Hepatocyte (in vitro differentiated cells): ENCODE measurements at regions not wholly inside any gene's neighbourhood (a gene's known extent, or its start where the extent isn't known, plus 50 kb on each side); places are given as distances from the start of the nearest gene placed in this dataset.

ENCODE experiments used
- DNase-seq: peaks from one replicate; pipeline ENCODE4 v3.0.0-alpha.2; 2016; ENCODE audit warnings: low spot score
- H2AFZ ChIP-seq: fragments of 200-600 bp; sonication (generic); 2 replicates; pipeline ENCODE4 v1.6.0; 2016; ENCODE audit warnings: antibody characterized with exemption, mild to moderate bottlenecking
- H3K27ac ChIP-seq: fragments of 200-600 bp; sonication (generic); 2 replicates; pipeline ENCODE4 v1.5.1; 2016; ENCODE audit warnings: mild to moderate bottlenecking
- H3K27me3 ChIP-seq: fragments of 200-600 bp; sonication (generic); 2 replicates; pipeline ENCODE4 v1.6.1; 2016
- H3K36me3 ChIP-seq: fragments of 200-600 bp; sonication (generic); replicated peaks from 2 replicates; pipeline ENCODE4 v1.5.1; 2016; ENCODE audit warnings: low read depth; ENCODE audit not compliant: insufficient read depth
- H3K4me1 ChIP-seq: fragments of 200-600 bp; sonication (generic); 2 replicates; pipeline ENCODE4 v1.5.1; 2016; ENCODE audit warnings: mild to moderate bottlenecking, moderate library complexity; ENCODE audit not compliant: insufficient read depth
- H3K4me2 ChIP-seq: fragments of 200-600 bp; sonication (generic); 2 replicates; pipeline ENCODE4 v1.6.0; 2016
- H3K4me3 ChIP-seq: fragments of 200-600 bp; sonication (generic); 2 replicates; pipeline ENCODE4 v1.5.1; 2016; ENCODE audit warnings: mild to moderate bottlenecking
- H3K79me2 ChIP-seq: fragments of 200-600 bp; sonication (generic); 2 replicates; pipeline ENCODE4 v1.6.0; 2017; ENCODE audit warnings: mild to moderate bottlenecking
- H3K9me2 ChIP-seq: fragments of 200-600 bp; sonication (generic); replicated peaks from 2 replicates; pipeline ENCODE4 v1.6.0; 2017; ENCODE audit warnings: mild to moderate bottlenecking; ENCODE audit not compliant: insufficient read depth
- H3K9me3 ChIP-seq: fragments of 200-600 bp; sonication (generic); 2 replicates; pipeline ENCODE4 v1.5.1; 2016; ENCODE audit warnings: low read depth, mild to moderate bottlenecking
- H4K20me1 ChIP-seq: fragments of 200-600 bp; sonication (generic); 2 replicates; pipeline ENCODE4 v1.6.0; 2016; ENCODE audit warnings: mild to moderate bottlenecking; ENCODE audit not compliant: insufficient read depth, poor library complexity, severe bottlenecking
- CTCF ChIP-seq: fragments of 200-600 bp; sonication (generic); IDR thresholded peaks from 2 replicates; pipeline ENCODE4 v1.5.1; 2016; ENCODE audit warnings: antibody characterized with exemption, mild to moderate bottlenecking; ENCODE audit not compliant: poor library complexity
- EZH2 ChIP-seq: fragments of 200-600 bp; sonication (generic); IDR thresholded peaks from 2 replicates; pipeline ENCODE4 v1.6.1; 2016; ENCODE audit warnings: antibody characterized with exemption, mild to moderate bottlenecking, borderline replicate concordance
- EZH2phosphoT487 ChIP-seq: fragments of 200-600 bp; sonication (generic); IDR thresholded peaks from one replicate; pipeline ENCODE4 v1.6.1; 2018; ENCODE audit warnings: antibody characterized with exemption, mild to moderate bottlenecking, low read depth, moderate library complexity; ENCODE audit not compliant: unreplicated experiment, severe bottlenecking
- WGBS: methylation state at CpG from one replicate; pipeline ENCODE4 v1.1.6; 2016; ENCODE audit warnings: low lambda C conversion rate; ENCODE audit errors: missing lambda C conversion rate; 5-methylcytosine and 5-hydroxymethylcytosine counted together

- no peaks in the 10 kb centered on the region for H4K20me1 ChIP-seq
- H3K79me2 ChIP-seq = no peaks in the 10 kb centered on the region
- DNase-seq = no peak
- no peak overlapping the region for H3K4me2 ChIP-seq
- no peaks in the 10 kb centered on the region for H3K9me3 ChIP-seq
- no peak overlapping the region for H3K27ac ChIP-seq
- peaks cover 4% of the 10 kb centered on the region for H3K27me3 ChIP-seq
- H3K36me3 ChIP-seq = no peaks in the 10 kb centered on the region
- TF ChIP-seq CTCF (no peak), EZH2 (no peak), EZH2phosphoT487 (no peak)
- WGBS = 83% methylated on average over 2 of the region's 2 CpGs
- H3K4me3 ChIP-seq = no peak overlapping the region
- no peaks in the 10 kb centered on the region for H3K9me2 ChIP-seq
- no peak overlapping the region for H2AFZ ChIP-seq
- H3K4me1 ChIP-seq = no peaks in the 10 kb centered on the region
Observed at GRCh38 chr21:25424634-25425033, 182.6 kb downstream of the MRPL39 start.

GRCh38 chr21:25424048-25424447, 183.2 kb downstream of the MRPL39 start:
- Histone ChIP-seq H3K4me3 (no peak overlapping the region), H3K4me2 (no peak overlapping the region), H3K9me3 (no peaks in the 10 kb centered on the region), H3K36me3 (no peaks in the 10 kb centered on the region), H3K79me2 (no peaks in the 10 kb centered on the region), H3K9me2 (no peaks in the 10 kb centered on the region), H3K27ac (no peak overlapping the region), H4K20me1 (no peaks in the 10 kb centered on the region), H3K4me1 (no peaks in the 10 kb centered on the region), H3K27me3 (peaks cover 4% of the 10 kb centered on the region), H2AFZ (no peak overlapping the region)
- no peak for DNase-seq
- TF ChIP-seq EZH2phosphoT487 (no peak), EZH2 (no peak), CTCF (no peak)
- WGBS = 81% methylated on average over 4 of the region's 4 CpGs

- Histone ChIP-seq H3K27ac (no peak overlapping the region), H4K20me1 (no peaks in the 10 kb centered on the region), H3K9me2 (no peaks in the 10 kb centered on the region), H3K79me2 (no peaks in the 10 kb centered on the region), H3K4me3 (no peak overlapping the region), H3K9me3 (no peaks in the 10 kb centered on the region), H3K27me3 (peaks cover 4% of the 10 kb centered on the region), H2AFZ (no peak overlapping the region), H3K4me1 (no peaks in the 10 kb centered on the region), H3K36me3 (no peaks in the 10 kb centered on the region), H3K4me2 (no peak overlapping the region)
- WGBS = 85% methylated on average over 4 of the region's 4 CpGs
- TF ChIP-seq EZH2 = no peak
- TF ChIP-seq EZH2phosphoT487 = no peak
- TF ChIP-seq CTCF = no peak
- no peak for DNase-seq
Observed at GRCh38 chr21:25422610-25423608, 184.4 kb downstream of the MRPL39 start.
